GM21360 (cell line): ENCODE measurements at regions not wholly inside any gene's neighbourhood (a gene's known extent, or its start where the extent isn't known, plus 50 kb on each side); places are given as distances from the start of the nearest gene placed in this dataset.
"Not testable (repeated sequence)": the region's sequence is repeated elsewhere in the genome, so short reads cannot be mapped to it uniquely, and the experiment has no call there.

Experiments
- ATAC-seq: cut with Tn5 transposase; IDR thresholded peaks from one replicate; pipeline ENCODE4 v1.9.1; 2021; ENCODE audit warnings: mild to moderate bottlenecking, moderate library complexity; ENCODE audit not compliant: unreplicated experiment

GRCh38 chr14:43338713-43339112 lies 1168.4 kb downstream of the FSCB start:
- no peak for ATAC-seq

- ATAC-seq: no peak
Observed at GRCh38 chr14:43336351-43336750, 1170.7 kb downstream of the FSCB start.

GRCh38 chr14:43326501-43327407 lies 1180.3 kb downstream of the FSCB start:
- not testable (repeated sequence) for ATAC-seq

- no peak for ATAC-seq
Observed at GRCh38 chr14:43316427-43316826, 1190.7 kb downstream of the FSCB start.

GRCh38 chr14:43313719-43314118 lies 1193.4 kb downstream of the FSCB start:
- no peak for ATAC-seq

- ATAC-seq: no peak
Observed at GRCh38 chr14:43308421-43309110, 1198.5 kb downstream of the FSCB start.

GRCh38 chr14:43307836-43308235 lies 1199.2 kb downstream of the FSCB start:
- no peak for ATAC-seq

- no peak for ATAC-seq
Observed at GRCh38 chr14:43306053-43306452, 1201.0 kb downstream of the FSCB start.

GRCh38 chr14:43297794-43298193 lies 1209.3 kb downstream of the FSCB start:
- no peak for ATAC-seq

- ATAC-seq: not testable (repeated sequence)
Observed at GRCh38 chr14:43296061-43296460, 1211.0 kb downstream of the FSCB start.

- ATAC-seq: no peak
Observed at GRCh38 chr14:43285575-43285974, 1221.5 kb downstream of the FSCB start.

- no peak for ATAC-seq
Observed at GRCh38 chr14:43260056-43260455, 1247.0 kb downstream of the FSCB start.

GRCh38 chr14:43258396-43258795 lies 1248.7 kb downstream of the FSCB start:
- ATAC-seq: no peak

GRCh38 chr14:43256996-43257395 lies 1250.1 kb downstream of the FSCB start:
- ATAC-seq: not testable (repeated sequence)

- no peak for ATAC-seq
Observed at GRCh38 chr14:43252866-43253265, 1254.2 kb downstream of the FSCB start.

GRCh38 chr14:43249591-43249990 lies 1257.5 kb downstream of the FSCB start:
- no peak for ATAC-seq

- no peak for ATAC-seq
Observed at GRCh38 chr14:43249116-43249515, 1258.0 kb downstream of the FSCB start.

GRCh38 chr14:43247877-43248276 lies 1259.2 kb downstream of the FSCB start:
- ATAC-seq: no peak

- no peak for ATAC-seq
Observed at GRCh38 chr14:43244142-43244625, 1262.9 kb downstream of the FSCB start.

- no peak for ATAC-seq
Observed at GRCh38 chr14:43243168-43243567, 1263.9 kb downstream of the FSCB start.

GRCh38 chr14:43232261-43232660 lies 1274.8 kb downstream of the FSCB start:
- no peak for ATAC-seq

- ATAC-seq: no peak
Observed at GRCh38 chr14:43215524-43215923, 1291.6 kb downstream of the FSCB start.
